Gastroesophageal sphincter (tissue), 3 donors: ENCODE measurements at regions not wholly inside any gene's neighbourhood (a gene's known extent, or its start where the extent isn't known, plus 50 kb on each side); places are given as distances from the start of the nearest gene placed in this dataset.

Experiments used
- CTCF ChIP-seq, 4 experiments: fragments of 200-600 bp in 2 of 4; fragments of 450-650 bp in 2 of 4; sonication (generic) in 1 of 4; IDR thresholded peaks; one replicate each; pipeline ENCODE4 v1.5.1; 2017 to 2019; ENCODE audit warnings: antibody characterized with exemption in 4 of 4, mild to moderate bottlenecking in 2 of 4, moderate library complexity in 2 of 4
- EP300 ChIP-seq: sonication (generic); formaldehyde crosslinking; IDR thresholded peaks from one replicate; pipeline ENCODE4 v1.6.1; 2017; ENCODE audit warnings: antibody characterized with exemption, mild to moderate bottlenecking
- POLR2A ChIP-seq, 2 donors: fragments of 450-650 bp; IDR thresholded peaks; one replicate each; pipeline ENCODE4 v1.6.1; 2017; ENCODE audit warnings: antibody characterized with exemption in 2 of 2, mild to moderate bottlenecking in 2 of 2, moderate library complexity in 1 of 2
- POLR2AphosphoS5 ChIP-seq: sonication (generic); formaldehyde crosslinking; IDR thresholded peaks from one replicate; pipeline ENCODE4 v1.6.1; 2017; ENCODE audit warnings: antibody characterized with exemption

- TF ChIP-seq CTCF (IDR thresholded peaks at IDR 0.05) (no peak), POLR2A (IDR thresholded peaks at IDR 0.05) (no peak), POLR2AphosphoS5 (no peak), EP300 (no peak)
Observed at GRCh38 chr2:180061546-180061945, 54.4 kb upstream of the CWC22 start.
